Amygdala (tissue), 56 donors: ENCODE measurements at regions not wholly inside any gene's neighbourhood (a gene's known extent, or its start where the extent isn't known, plus 50 kb on each side); places are given as distances from the start of the nearest gene placed in this dataset.

Experiments used
- DNase-seq, 56 donors: peaks; one replicate each; lab custom pipeline; 2025; lab: John Stamatoyannopoulos, UW

DNA sequence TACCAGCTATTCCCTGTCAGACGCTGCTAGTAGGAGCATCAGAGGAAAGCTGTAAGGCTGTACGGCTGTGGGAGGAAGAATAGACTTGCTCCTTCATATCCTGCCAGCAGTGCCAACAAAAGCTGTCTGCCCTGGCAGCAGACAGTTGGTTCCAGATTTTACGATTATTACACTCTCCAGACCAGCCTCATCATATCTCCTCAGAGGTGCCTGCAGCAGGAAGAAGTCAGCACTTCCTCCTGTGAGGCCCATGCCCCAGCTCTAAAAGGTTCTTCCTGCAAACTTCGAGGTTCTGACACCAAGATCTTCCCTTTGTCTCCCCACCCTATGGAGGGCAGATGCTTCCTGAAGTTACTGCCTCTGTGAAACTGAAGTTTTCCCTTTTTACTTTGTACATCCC is 537.7 kb upstream of the PKDCC start:
- peak in 2 of 56 donors; percentile 1 for DNase-seq

DNA sequence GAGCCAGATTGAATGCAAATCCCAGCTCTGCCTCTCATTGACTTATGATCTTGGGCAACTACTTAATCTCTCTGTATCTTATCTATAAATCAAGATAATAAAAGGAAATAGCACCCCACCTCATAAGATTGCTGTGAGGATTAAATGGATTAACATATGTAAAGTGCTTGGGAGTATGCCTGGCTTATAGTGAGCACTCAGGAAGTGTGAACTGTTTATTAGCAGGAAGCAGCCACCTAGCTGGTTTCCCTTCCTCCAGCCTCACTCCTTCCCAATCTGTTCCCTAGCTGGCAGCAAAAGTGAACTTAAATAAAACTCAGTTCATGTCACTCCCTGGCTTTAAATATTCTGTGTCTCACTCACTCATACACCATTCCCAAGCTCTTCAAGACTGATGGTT is 526.6 kb upstream of the PKDCC start:
- no peak for DNase-seq

DNA sequence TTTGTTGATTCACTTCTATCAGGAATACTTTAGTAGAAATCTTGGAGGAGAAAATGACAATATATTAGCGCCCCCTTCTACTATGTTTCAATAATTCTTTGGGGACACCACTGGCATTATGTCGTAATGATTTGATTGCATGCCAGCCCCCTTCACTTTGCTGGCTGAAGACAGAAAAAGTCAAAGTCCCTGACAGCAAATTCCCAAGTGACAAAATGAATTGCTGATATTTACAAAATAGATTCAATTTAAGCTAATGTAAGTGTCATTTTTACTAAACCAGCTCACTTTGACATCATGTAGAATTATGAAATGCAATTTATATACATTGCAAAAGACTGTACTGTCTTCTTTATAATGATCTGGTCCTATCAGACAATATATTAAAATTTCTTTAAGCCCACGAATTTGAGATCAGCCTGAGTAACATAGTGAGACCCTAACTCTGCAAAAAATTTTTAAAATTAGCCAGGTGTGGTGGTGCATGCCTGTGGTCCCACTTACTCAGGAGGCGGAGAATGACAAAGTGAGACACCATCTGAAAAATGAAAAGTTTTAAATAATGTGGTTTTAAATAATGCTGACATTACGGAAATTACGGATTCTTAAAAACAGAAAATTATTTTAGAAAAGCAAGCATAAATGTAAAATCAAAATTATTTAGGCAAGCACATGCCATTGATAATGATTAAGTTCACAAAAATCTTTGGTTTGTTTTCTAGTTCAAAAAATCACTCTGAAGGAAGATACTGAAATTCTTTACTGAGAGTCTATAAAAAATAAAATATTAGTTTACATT is 520.1 kb upstream of the PKDCC start:
- no peak for DNase-seq

DNA sequence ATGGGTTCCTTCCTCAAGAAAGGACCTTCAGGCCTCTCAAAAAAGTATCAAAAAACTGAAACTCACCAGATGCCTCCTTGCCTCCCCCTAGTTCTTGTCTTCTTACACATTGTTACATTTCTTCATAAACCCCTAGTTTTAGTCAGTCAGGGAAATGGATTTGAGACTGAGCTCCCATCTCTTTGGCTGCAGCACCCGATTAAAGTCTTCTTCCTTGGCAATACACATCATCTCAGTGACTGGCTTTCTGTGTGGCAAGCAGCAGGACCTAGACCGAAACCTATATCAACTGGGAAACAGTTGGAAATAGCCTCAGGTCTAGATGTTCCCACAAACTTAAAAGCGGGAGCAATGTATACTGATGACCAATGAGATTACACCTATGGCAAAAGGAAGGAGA is 512.2 kb upstream of the PKDCC start:
- no peak for DNase-seq

DNA sequence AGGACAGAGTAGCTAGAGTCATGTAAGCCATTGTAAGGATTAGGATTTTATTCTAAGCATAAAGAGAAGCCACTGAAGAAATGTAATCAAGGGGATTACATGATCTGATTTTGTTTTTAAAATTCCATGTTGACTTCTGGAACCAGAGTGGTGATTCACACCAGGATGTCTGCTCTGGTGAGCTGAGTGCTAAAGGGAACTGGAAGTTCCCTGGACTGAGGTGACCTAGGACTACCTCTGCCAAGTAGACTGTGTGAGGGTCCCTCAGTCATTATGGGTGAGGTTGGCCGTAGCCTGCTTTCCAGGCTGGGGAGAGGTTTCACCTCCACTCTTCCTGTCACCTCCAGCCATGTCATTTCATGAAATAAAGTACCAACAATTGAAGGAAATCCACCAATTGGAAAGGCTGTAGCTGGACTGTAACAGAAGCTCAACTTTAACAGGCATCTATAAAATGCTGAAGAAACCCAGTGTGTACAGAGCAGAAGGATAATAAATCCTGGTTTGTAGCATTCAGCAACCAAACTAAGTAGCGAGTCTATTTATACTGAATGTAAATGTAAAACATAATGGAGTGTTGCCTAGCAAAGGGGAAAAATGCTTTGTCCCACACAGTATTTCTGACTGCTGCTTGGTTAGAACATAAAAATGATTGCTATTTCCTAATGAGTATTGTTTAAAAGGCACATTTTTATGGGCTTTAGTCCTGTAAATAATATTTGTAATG is 507.4 kb upstream of the PKDCC start:
- DNase-seq, result no peak

DNA sequence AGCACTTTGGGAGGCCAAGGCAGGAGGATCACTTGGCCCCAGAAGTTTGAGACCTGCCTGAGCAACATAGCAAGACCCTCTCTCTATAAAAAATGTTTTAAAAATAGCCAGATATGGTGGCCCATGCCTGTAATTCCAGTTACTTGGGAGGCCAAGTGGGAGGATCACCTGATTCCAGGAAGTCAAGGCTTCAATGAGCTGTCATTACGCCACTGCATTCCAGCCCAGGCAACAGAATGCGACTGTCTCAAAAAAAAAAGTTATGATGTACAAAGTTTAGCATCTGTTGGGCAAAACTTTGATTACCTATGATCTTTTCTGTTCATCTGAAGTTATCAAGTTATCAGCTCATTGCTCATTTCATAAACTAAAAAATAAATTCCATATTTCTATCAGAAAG is 504.1 kb upstream of the PKDCC start:
- no peak for DNase-seq

DNA sequence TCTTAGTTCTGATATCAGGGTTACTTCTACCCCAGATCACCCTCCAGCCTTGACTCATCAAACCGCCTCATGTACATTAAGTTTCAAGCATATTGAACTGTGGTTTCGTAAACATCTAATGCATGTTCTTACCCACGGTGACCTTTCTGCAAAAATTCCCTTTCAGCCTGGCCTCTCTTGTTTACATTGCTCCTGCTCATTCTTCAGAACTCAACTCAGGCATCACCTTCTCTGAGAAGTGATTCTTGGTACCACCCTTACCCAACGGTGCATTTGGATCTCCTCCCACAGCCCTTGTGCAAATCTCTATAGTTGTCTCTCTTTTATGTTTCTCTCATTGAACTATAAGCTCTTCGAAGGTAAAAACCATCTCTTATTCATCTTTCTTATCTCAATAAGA is 503.1 kb upstream of the PKDCC start:
- no peak for DNase-seq

DNA sequence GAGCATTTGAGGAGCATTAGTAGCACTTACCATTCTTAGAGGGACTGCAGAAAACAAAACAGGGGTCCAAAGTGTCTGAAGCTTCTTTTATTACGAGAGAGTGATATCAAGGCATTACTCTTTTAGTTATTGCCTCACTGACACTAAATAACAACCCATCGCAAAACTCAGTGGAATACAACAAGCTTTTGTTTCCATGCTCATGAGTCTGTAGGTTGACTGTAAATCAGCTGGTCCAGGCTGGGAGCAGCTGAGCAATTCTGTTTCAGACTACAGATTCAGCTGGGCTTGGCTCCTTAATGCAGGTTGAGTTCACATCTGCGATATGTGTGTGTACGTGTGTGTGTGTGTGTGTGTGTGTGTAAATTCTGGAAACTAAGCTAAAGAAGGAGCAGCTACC is 501.8 kb upstream of the PKDCC start:
- no peak for DNase-seq

DNA sequence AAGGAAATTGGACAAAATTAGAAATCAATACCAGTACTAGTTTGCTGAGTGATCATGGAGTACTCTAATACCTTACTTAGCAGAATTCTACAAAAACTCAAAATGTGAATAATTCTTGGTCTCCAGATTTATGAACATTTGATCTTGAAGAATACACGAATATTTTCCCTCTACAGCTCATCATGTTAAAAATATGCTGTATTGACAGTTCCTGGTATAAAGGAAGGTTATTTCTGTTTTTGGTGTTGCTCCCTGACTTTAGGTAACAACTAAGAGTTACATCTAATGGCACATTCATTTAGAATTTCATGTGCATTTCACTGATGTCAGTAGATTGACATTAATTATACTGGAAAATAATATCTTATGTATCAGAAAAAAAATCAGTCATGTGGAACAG is 479.2 kb upstream of the PKDCC start:
- DNase-seq, result no peak

DNA sequence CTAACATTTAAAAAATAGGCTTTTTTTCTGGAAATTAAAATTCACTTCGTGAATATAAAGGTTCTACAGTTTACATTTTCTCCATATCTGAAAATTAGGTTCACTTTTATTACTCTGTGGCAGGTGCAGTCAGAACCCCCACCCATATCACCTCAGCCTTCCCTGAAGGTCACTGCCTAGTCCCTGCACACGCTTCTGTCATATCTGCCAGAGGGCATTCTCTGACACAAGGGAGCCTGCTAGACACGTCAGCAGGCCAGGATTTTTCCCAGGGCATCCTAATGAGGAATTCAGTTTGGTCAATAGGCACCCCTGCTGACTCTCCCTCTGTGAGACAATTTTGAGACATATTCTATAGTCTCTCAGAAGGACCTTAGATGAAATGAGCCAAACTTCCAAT is 475.7 kb upstream of the PKDCC start:
- DNase-seq, result no peak

DNA sequence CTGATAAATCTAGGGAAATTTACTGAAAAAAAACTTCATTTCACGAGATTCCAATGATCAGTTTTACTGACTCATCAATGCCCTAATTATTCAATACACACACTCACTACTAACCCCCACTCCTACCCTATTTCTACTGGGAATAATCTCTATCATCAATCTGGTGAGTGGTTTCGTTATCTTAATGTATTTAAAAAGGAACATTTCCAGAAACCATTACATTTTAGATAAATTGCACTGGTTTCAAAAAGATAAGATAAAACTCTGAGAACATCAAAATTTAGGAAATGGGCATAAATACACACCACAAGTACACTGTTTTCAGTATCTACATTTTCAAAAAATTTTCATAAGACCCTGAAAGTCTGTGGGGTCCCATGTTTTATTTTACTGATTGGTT is 471.4 kb upstream of the PKDCC start:
- no peak for DNase-seq

DNA sequence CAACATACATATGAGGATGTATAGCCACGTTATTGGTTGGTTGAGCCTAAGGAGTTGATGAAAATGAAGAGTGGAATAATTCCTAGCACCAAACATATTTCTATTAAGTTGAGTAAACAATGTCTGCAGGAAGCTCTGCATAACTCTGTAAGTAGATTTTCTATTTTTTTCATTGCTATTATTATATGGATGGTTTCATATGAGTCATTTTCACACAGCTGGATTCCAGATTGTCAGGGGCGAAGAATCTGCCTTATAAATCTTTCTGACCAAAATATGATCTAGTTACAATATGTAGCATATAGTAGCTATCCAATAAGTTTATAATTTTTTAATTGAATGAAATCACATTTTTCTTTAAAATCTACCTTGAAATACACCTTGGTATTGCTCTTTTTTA is 468.0 kb upstream of the PKDCC start:
- DNase-seq, result no peak

DNA sequence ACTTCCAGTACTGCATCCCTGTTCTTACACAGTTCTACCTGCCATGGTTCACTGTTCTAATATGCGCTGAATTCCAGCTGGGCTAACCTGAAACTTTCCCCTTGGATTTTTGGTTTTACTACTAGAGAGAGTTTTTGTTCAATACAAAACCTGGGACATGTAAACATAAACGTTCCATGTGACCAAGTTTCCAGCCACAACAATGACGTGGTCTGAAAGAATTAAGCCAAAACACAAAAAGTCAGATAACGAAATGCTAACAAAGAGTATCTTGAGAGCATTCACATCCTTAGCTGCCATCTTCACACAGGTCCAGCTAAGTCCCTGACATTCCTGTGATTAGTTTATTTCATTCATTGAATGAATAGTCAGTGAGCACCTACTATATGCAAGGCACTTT is 467.0 kb upstream of the PKDCC start:
- DNase-seq, result no peak

DNA sequence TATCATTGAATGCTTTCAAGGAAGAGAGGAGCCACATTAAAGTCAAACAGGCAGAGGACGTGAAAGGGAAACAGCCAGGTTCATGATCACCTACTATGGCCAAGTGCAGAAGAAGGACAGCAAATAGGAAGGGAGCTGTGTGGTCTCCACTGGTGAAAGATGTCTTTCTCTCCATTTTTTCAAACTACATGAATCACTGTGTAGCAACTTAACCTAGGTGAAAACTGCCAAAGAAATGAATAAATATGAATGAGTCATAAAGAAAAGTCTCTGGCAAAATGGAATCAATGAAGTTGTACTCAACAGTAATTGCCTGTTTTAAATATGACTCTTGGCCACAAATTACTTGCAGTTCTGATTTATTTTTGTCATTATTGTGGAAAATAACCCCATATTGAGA is 452.6 kb upstream of the PKDCC start:
- no peak for DNase-seq

DNA sequence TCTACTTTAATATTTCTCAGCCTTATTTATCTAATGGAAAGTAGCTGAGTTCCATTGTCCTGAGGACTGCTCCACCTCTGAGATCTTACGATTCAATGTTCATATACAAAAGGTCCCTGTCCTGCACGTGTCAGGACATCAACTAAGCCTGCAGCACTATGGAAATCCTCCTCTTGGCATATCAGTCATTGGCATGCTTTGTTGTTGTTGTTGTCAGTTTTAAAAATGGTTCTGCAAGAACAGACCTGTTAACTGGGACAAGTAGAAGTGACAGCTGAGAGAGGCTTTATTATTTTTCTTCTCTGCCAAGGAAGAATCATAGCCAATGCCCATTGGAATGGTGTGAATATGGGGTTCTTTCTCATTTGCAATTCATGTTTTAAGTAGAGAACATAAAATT is 450.1 kb upstream of the PKDCC start:
- no peak for DNase-seq

DNA sequence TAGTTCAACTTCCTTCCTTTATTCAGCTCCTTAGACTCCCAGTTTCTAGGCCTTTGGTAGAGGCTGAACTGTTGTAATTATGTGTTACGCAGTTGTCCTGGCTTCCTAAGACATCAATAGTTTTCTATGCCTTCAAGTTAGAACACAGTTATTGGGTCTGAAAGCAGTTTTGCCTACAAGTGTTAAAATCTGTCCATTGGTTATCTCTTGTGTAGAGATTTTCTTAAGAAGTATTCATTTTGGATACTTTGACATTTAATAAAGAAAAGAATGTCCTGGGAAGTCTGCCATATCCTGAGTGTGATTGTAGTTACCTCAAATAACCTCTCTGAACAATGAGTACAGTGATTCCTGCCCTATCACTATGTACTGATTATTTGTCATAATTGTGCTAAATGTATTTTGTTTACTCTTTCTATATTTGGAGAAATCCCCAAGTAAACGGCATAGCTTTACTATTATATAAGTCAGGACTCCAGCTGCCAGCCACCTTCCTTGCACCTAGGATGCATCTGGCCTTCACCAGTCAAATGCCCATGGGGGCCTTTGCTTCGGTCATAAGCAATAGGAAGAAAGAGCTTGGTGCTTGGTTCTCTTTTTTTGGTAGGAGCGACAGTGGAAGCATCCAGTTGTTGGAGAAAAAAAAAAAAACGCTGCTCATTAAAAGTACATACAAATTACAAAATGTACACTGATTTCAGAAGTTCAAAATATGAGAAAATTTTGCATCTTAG is 449.5 kb upstream of the PKDCC start:
- no peak for DNase-seq

DNA sequence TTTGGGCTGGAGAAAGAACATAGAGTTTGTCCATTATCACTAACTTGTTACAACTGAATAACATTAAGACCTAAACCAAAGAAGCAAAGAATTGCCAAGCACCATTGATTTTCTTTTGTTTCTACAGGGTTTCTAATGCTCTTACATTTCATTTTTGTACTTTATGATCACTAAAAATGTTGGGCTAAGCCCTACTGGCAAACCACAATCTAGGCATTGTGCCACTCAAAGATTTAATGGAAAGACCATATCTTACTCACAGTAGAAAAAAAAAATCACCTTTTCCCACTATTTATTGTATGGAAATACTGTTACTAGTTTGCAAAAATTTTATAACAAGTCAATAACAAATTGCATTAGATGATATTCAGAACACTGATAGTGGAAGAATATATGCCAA is 447.4 kb upstream of the PKDCC start:
- DNase-seq, result no peak

DNA sequence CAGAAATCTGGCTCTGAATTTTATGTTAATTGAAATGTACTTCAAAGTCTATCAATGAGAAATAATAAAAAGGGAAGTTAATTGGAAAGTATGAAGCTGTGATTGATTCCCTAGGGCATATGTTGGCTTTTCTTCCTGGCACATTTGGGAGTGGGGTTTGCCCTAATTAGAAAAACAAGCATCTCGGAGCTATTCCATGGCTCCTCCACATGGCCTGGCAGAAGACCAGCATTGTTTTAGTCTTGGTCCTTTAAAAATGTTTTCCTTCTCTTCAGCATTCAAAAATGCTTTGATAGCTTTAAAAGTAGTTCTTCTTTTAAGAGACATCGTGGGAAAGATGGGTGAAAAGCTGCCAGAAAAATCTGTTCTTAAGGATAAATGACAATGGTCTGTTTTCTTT is 445.5 kb upstream of the PKDCC start:
- no peak for DNase-seq

DNA sequence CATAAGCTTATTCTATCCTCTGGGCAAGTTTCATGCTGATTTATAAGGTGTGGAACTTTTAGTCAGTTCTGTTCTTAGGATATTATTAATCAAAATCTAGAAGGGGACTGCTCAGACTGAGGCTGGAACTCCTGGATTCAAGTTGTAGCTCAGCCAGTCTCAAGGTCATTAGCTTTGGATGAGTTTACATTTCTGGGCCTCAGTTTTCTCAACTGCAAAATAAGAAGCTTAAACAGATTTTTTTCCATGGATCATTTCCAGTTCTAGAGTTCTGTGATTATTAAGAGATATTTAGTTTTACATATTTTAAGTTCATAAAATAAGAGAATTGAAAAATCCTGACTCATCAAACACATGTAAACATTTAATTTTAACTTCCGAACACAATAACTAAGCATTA is 442.5 kb upstream of the PKDCC start:
- no peak for DNase-seq

DNA sequence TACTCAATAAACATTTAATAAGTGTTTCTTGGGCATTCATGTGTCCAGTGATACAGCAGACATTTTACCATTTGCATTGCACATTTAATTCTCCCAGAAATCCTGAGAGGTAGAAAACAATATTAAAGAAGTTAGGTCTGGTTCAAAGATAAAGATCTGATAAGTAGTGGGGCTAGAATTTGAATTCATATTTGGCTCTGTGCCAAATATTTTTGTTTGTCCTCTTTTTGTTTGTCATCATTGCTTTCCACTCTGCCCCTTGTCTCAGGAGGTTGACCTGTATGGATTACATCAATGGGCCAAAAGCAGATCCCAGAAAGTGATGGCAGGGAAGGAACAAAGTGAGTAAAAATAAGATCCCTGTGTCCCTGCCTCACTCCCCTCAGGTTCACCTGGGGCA is 441.9 kb upstream of the PKDCC start:
- no peak for DNase-seq

DNA sequence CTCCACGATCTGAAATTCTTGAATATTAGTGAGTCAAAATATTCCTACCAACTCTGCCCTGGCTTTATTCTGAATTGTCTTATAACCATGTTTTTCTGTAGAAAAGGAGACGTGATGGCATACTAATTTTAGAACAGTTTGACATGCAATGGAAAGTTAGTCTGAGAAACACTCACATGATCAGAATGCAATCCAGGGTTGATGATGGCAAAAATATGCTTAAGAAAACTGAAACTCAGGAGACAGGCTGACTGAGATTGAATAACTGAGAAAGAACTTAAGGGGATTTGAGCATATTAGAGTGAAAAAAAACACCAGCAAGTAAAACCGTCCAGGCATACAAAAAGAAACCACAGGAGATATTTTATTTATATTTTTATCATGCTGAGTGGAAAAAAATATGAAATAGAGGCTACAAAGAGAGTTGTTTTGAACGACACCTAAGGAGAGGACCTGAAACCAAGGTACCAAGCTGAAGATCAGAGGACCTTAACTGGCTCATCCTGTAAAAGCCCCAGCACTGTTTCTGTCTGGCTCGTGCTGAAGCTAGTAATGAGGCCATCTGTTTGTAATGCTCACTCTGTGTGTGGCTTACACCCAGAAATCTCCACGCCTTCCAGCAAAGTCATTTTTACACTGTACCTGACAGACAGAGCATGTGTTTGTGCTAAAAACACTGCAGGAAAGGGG is 437.2 kb upstream of the PKDCC start:
- DNase-seq, result no peak
